GM12865 (cell line): ENCODE measurements at regions not wholly inside any gene's neighbourhood (a gene's known extent, or its start where the extent isn't known, plus 50 kb on each side); places are given as distances from the start of the nearest gene placed in this dataset.

Experiments
- DNase-seq: peaks from one replicate; pipeline ENCODE4 v3.0.0; 2010; ENCODE audit warnings: low read depth
- H3K4me3 ChIP-seq: 2 replicates; pipeline ENCODE4 v1.5.1; 2011; ENCODE audit warnings: mild to moderate bottlenecking, low read depth, low read length, control low read depth
- TF ChIP-seq, protein P1 (sequence below): IDR thresholded peaks from 2 replicates; pipeline ENCODE4 v1.5.1; 2011; ENCODE audit warnings: low read length, control low read depth, low read depth, inconsistent platforms; ENCODE audit not compliant: insufficient read depth; ENCODE audit errors: missing control alignments

DNA sequence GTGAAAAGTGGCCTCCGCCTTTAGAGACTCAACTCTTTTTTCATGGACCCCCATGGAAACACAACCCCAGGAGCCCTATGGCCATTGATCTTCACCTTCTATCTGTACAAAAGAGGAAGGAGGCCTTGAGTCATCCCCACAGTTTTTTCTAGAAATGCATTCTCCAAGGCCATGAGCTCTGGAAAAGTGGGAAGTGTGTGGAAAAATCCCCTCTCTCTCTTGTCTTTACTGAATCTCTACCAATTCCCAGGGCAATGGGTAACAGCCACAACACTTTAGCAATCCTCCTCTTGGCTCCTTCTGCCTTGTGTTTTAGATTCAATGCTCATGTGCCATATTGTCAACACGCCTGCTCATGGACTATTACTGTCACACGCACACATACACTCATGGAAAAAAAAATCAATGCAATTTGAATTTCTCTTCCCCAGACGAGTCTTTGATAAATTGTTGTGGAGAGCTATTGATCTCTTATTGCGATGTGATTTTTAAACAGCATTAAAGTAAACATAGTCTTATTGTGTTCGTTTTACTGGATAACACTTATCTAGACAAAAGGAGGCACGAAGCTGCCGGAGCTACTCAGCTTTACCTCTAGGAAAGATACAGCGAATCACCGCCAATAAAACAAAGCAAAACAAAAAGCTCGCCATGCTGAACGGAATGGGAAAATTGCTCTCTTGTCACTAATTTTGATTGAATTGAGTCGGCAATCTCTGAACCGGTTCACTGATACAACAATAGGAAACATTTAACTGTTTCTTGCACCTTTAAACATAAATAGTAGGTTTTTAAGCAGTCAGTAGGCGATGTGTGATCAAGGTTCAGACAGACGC, 260.3 kb downstream of the VRK1 start:
- DNase-seq, result no peak
- no peak overlapping the region for H3K4me3 ChIP-seq
- TF ChIP-seq, protein P1, sequence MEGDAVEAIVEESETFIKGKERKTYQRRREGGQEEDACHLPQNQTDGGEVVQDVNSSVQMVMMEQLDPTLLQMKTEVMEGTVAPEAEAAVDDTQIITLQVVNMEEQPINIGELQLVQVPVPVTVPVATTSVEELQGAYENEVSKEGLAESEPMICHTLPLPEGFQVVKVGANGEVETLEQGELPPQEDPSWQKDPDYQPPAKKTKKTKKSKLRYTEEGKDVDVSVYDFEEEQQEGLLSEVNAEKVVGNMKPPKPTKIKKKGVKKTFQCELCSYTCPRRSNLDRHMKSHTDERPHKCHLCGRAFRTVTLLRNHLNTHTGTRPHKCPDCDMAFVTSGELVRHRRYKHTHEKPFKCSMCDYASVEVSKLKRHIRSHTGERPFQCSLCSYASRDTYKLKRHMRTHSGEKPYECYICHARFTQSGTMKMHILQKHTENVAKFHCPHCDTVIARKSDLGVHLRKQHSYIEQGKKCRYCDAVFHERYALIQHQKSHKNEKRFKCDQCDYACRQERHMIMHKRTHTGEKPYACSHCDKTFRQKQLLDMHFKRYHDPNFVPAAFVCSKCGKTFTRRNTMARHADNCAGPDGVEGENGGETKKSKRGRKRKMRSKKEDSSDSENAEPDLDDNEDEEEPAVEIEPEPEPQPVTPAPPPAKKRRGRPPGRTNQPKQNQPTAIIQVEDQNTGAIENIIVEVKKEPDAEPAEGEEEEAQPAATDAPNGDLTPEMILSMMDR, result no peak

DNA sequence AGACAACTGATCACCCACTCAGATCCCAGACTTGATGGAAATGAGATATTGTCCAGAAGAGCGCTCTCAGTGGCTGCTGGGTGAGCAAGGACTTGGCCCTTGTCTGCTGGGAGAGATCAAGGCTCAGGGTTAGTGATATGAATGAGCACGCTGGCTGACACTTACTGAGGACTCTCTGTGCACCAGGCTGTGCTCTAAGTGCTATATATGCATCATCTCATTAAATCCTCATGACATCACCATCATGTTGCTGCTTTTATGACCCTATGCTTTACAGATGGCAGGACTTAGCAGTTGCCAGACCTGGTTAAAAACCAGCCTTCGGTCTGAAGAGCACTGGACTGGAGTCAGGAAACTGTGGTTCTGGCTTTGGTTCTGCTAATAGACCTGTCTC, 260.9 kb downstream of the VRK1 start:
- no peak overlapping the region for H3K4me3 ChIP-seq
- DNase-seq, result no peak
- TF ChIP-seq, protein P1, result no peak

DNA sequence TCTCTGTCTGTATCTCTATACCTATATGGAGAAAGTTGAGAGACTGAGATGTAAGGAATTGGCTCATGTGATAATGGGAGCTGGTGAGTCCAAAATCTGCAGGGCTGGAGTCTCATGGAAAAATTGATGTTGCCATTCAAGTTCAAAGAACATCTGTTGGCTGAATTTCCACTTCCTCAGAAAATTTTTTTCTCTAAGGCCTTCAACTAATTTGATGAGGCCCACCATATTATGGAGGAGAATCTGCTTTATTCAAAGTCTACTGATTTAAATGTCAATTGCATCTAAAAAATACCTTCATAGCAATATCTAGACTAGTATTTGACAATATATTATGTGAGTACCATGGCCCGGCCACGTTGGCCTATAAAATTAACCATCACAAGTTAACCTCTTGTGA, 261.4 kb downstream of the VRK1 start:
- no peak overlapping the region for H3K4me3 ChIP-seq
- DNase-seq, result no peak
- TF ChIP-seq, protein P1, result no peak

DNA sequence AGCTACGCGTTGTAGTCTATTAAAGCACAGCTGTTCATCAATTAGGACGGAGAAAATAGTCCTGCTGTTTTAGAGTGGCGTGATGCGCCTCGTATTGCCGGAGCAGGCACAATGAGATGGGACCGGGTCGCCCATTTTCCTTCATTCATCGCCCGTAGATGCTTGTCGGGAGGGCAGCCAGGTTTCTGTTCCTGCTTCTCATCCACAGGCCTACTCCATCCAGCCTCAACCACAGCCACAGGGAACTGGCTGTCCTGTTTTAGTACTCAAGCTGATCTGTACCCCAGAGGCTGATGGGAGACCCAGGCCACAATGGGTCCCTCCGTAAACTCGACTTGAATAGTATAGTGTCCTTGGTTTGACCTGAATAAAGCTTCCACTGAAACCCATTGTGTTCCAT, 264.0 kb downstream of the VRK1 start:
- H3K4me3 ChIP-seq, result no peak overlapping the region
- DNase-seq, result no peak
- TF ChIP-seq, protein P1, result no peak

DNA sequence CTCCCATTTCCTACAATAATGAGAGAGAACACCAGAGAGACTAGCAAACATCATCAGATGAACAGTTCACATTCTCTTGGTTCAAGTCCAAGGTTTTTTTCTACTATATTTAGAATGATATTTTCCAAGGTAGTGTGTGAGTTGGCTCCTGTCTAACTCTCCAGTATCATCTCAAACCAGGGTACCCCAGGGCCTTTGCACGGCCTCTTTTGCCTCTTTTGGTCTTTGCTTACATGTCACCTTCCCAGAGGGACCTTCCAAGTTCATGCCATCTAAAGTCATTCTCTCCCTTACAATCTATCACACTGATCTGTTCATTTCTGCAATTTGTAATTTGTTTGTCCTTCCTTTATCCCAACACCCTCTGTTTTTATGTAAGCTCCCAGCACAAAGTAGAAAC, 264.5 kb downstream of the VRK1 start:
- H3K4me3 ChIP-seq, result no peak overlapping the region
- TF ChIP-seq, protein P1, result no peak
- DNase-seq, result no peak

DNA sequence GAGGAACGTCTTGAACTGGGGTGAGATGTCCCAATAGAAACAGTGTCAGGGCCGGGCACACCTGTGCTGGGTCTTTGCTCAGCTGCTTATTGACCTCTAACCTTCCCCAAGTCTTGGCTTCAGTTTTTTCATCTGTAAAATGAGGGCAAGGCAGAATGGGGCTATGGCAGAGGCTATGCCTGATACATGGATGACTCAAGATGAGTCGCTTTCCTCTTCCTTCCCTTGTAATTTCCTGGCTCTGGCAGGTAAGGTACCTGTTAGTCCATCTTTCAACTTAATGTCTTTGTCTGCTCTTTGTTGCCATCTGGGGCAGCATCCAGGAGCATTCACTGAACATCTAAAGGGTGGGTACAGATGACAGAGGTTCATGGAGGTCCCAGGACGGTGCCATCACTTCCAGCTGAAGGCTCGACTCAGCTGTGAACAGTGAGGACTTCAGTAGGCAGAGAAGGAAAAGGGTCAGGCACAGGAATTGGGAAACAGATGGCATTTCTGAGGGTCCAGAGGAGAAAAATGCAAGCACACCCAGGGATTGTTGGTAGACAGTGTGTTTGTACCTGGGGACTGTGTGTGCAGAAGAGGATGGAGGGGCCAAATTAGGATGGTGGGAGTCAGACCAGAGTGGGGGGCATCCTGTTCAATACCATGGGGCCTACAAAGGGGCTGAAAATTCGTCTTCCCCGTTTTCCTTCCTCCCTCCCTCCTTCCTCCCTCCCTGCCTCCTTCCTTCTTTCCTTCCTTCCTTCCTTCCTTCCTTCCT, 268.3 kb downstream of the VRK1 start:
- TF ChIP-seq, protein P1, result no peak
- no peak overlapping the region for H3K4me3 ChIP-seq
- no peak for DNase-seq
